H1 (cell line): ENCODE measurements at regions not wholly inside any gene's neighbourhood (a gene's known extent, or its start where the extent isn't known, plus 50 kb on each side); places are given as distances from the start of the nearest gene placed in this dataset.
"Not testable (repeated sequence)": the region's sequence is repeated elsewhere in the genome, so short reads cannot be mapped to it uniquely, and the experiment has no call there.

ENCODE experiments used
- CTCF ChIA-PET: fragments of 300-600 bp; sonication (Branson Sonifier 250); formaldehyde crosslinking; loops from one replicate; lab custom pipeline; 2021; ENCODE audit not compliant: partially characterized antibody; lab: Charles Lee
- POLR2A ChIA-PET: fragments of 300-600 bp; sonication (Branson Sonifier 250); formaldehyde crosslinking; loops from one replicate; lab custom pipeline; 2021; ENCODE audit warnings: inconsistent platforms; ENCODE audit not compliant: partially characterized antibody; lab: Charles Lee
- DNase-seq, 2 experiments: peaks; one replicate each; pipeline versions ENCODE4 v3.0.0 to v3.0.0-alpha.2; 2010 to 2022; ENCODE audit warnings: low spot score in 2 of 2, low read depth in 1 of 2, mixed read lengths in 1 of 2
- FAIRE-seq: peaks from 2 replicates; lab custom pipeline; 2011; peaks lifted over from hg19 to GRCh38; lab: Jason Lieb, UNC
- H2AFZ ChIP-seq: 2 replicates; pipeline ENCODE4 v1.8.1; 2012; ENCODE audit warnings: low read length, inconsistent platforms
- H2AK5ac ChIP-seq: 2 replicates; pipeline ENCODE4 v1.6.1; 2013; ENCODE audit warnings: low read depth, low read length
- H2BK120ac ChIP-seq: replicated peaks from 2 replicates; pipeline ENCODE3; 2013; ENCODE audit warnings: low read depth, low read length, inconsistent platforms
- H2BK12ac ChIP-seq: 2 replicates; pipeline ENCODE4 v1.6.1; 2013; ENCODE audit warnings: low read depth, low read length
- H2BK15ac ChIP-seq: 2 replicates; pipeline ENCODE4 v1.6.1; 2013; ENCODE audit warnings: low read length
- H2BK20ac ChIP-seq: 2 replicates; pipeline ENCODE4 v1.6.1; 2013; ENCODE audit warnings: low read length
- H2BK5ac ChIP-seq: 2 replicates; pipeline ENCODE4 v1.6.1; 2013; ENCODE audit warnings: low read depth, low read length
- H3K14ac ChIP-seq: 2 replicates; pipeline ENCODE4 v1.6.1; 2013; ENCODE audit warnings: inconsistent platforms; ENCODE audit not compliant: insufficient read length
- H3K18ac ChIP-seq: 2 replicates; pipeline ENCODE4 v1.6.1; 2013; ENCODE audit warnings: low read length; ENCODE audit errors: extremely low read depth
- H3K23ac ChIP-seq: 2 replicates; pipeline ENCODE4 v1.6.1; 2013; ENCODE audit warnings: inconsistent platforms; ENCODE audit not compliant: insufficient read length
- H3K23me2 ChIP-seq: 2 replicates; pipeline ENCODE4 v1.6.1; 2013; ENCODE audit warnings: low read depth, low read length
- H3K27ac ChIP-seq: 2 replicates; pipeline ENCODE4 v1.6.1; 2011; ENCODE audit warnings: low read depth, low read length, inconsistent platforms
- H3K27me3 ChIP-seq, 4 experiments: replicated peaks in 1 of 4; 1 replicate in 1 of 4; 2 replicates in 3 of 4; pipeline versions ENCODE4 v1.6.1 to v1.8.1; 2011 to 2013; ENCODE audit warnings: low read length in 3 of 4, mild to moderate bottlenecking in 3 of 4, inconsistent platforms in 2 of 4, mixed read lengths in 2 of 4, moderate library complexity in 1 of 4; ENCODE audit not compliant: control insufficient read depth in 3 of 4, insufficient read depth in 3 of 4; ENCODE audit errors: extremely low read depth in 1 of 4
- H3K36me3 ChIP-seq, 4 experiments: 2 replicates each; pipeline versions ENCODE4 v1.6.1 to v1.8.1; 2011 to 2013; ENCODE audit warnings: mild to moderate bottlenecking in 4 of 4, low read length in 3 of 4, moderate library complexity in 2 of 4, control low read depth in 1 of 4, inconsistent platforms in 1 of 4; ENCODE audit not compliant: insufficient read depth in 4 of 4, control insufficient read depth in 2 of 4
- H3K4ac ChIP-seq: replicated peaks from 2 replicates; pipeline ENCODE3; 2013; ENCODE audit warnings: low read length, low read depth, mixed read lengths, inconsistent platforms; ENCODE audit not compliant: insufficient read length
- H3K4me1 ChIP-seq, 4 experiments: replicated peaks in 1 of 4; 1 replicate in 1 of 4; 2 replicates in 3 of 4; pipeline versions ENCODE4 v1.6.1 to v1.8.1; 2011 to 2013; ENCODE audit warnings: low read length in 3 of 4, inconsistent platforms in 2 of 4, mixed read lengths in 1 of 4; ENCODE audit not compliant: insufficient read depth in 4 of 4, control insufficient read depth in 3 of 4
- H3K4me2 ChIP-seq, 2 experiments: 2 replicates each; pipeline versions ENCODE4 v1.6.1 to v1.8.1; 2011 to 2013; ENCODE audit warnings: low read depth in 2 of 2, low read length in 2 of 2, control low read depth in 1 of 2, inconsistent platforms in 1 of 2, mild to moderate bottlenecking in 1 of 2; ENCODE audit not compliant: insufficient read depth in 1 of 2
- H3K4me3 ChIP-seq, 4 experiments: fragments of 200-600, 300-600 bp in 1 of 4; sonication (generic), shearing (Covaris generic), sonication (Bioruptor Twin) in 1 of 4; 2 replicates each; pipeline versions ENCODE4 v1.5.1 to v1.8.1; 2011 to 2016; ENCODE audit warnings: low read length in 4 of 4, low read depth in 3 of 4, control low read depth in 2 of 4, inconsistent platforms in 2 of 4, mild to moderate bottlenecking in 2 of 4, mixed read lengths in 1 of 4, moderate library complexity in 1 of 4; ENCODE audit not compliant: insufficient read depth in 2 of 4; ENCODE audit errors: extremely low read depth in 1 of 4
- H3K56ac ChIP-seq: replicated peaks from 2 replicates; pipeline ENCODE3; 2013; ENCODE audit warnings: low read depth, mild to moderate bottlenecking, mixed read lengths, low read length, inconsistent platforms; ENCODE audit not compliant: insufficient read length
- H3K79me1 ChIP-seq: 2 replicates; pipeline ENCODE4 v1.6.1; 2013; ENCODE audit warnings: low read depth, low read length, control low read depth
- H3K79me2 ChIP-seq, 2 experiments: 2 replicates each; pipeline versions ENCODE4 v1.6.1 to v1.8.1; 2012 to 2013; ENCODE audit warnings: low read length in 2 of 2, mild to moderate bottlenecking in 2 of 2, inconsistent platforms in 1 of 2; ENCODE audit not compliant: insufficient read depth in 2 of 2, control insufficient read depth in 1 of 2
- H3K9ac ChIP-seq, 4 experiments: replicated peaks in 1 of 4; 1 replicate in 1 of 4; 2 replicates in 3 of 4; pipeline versions ENCODE4 v1.6.1 to v1.8.1; 2011 to 2013; ENCODE audit warnings: low read depth in 3 of 4, low read length in 3 of 4, control low read depth in 2 of 4, mild to moderate bottlenecking in 2 of 4, moderate library complexity in 2 of 4, inconsistent platforms in 1 of 4; ENCODE audit errors: extremely low read depth in 1 of 4
- H3K9me3 ChIP-seq, 2 experiments: 2 replicates each; pipeline versions ENCODE4 v1.6.1 to v1.8.1; 2012 to 2013; ENCODE audit warnings: mild to moderate bottlenecking in 2 of 2, moderate library complexity in 2 of 2, control low read depth in 1 of 2, inconsistent platforms in 1 of 2, low read depth in 1 of 2, low read length in 1 of 2, mixed read lengths in 1 of 2; ENCODE audit not compliant: insufficient read depth in 2 of 2
- H4K20me1 ChIP-seq, 2 experiments: replicated peaks in 1 of 2; 2 replicates each; pipeline versions ENCODE3 to v1.8.1; 2011 to 2013; ENCODE audit warnings: inconsistent platforms in 2 of 2, low read length in 2 of 2, mild to moderate bottlenecking in 1 of 2; ENCODE audit not compliant: insufficient read depth in 2 of 2, control insufficient read depth in 1 of 2
- H4K5ac ChIP-seq: 2 replicates; pipeline ENCODE4 v1.6.1; 2013; ENCODE audit warnings: low read length, low read depth, mixed read lengths, inconsistent platforms; ENCODE audit not compliant: insufficient read length
- H4K8ac ChIP-seq: 2 replicates; pipeline ENCODE4 v1.8.0; 2013; ENCODE audit warnings: mild to moderate bottlenecking, moderate library complexity, low read length, inconsistent platforms; ENCODE audit not compliant: insufficient read depth; ENCODE audit errors: extremely low read depth
- H4K91ac ChIP-seq: replicated peaks from 2 replicates; pipeline ENCODE3; 2013; ENCODE audit warnings: low read length, mixed read lengths, inconsistent platforms; ENCODE audit not compliant: insufficient read length
- WGBS, 2 experiments: shearing (Covaris generic) in 1 of 2; methylation state at CpG; one replicate each; pipeline versions ENCODE4 v1.1.6 to v1.1.7; 2013 to 2015; ENCODE audit warnings: low lambda C conversion rate in 2 of 2, mixed read lengths in 2 of 2, inconsistent platforms in 1 of 2, low coverage in 1 of 2, missing lambda C conversion rate in 1 of 2; ENCODE audit not compliant: insufficient replicate concordance in 2 of 2, insufficient coverage in 1 of 2, insufficient read length in 1 of 2; ENCODE audit errors: extremely low coverage in 1 of 2, missing lambda C conversion rate in 1 of 2; 5-methylcytosine and 5-hydroxymethylcytosine counted together

- H3K56ac ChIP-seq, H4K5ac ChIP-seq, H4K8ac ChIP-seq, DNase-seq, H3K23ac ChIP-seq, H2AK5ac ChIP-seq, H3K23me2 ChIP-seq, FAIRE-seq, H3K4me1 ChIP-seq, H3K27ac ChIP-seq, H2BK5ac ChIP-seq, H3K4me3 ChIP-seq, H2AFZ ChIP-seq, H3K79me2 ChIP-seq, H3K14ac ChIP-seq, H4K91ac ChIP-seq, H3K18ac ChIP-seq, POLR2A ChIA-PET, H3K79me1 ChIP-seq, H3K9ac ChIP-seq, H3K4ac ChIP-seq, H4K20me1 ChIP-seq, H3K4me2 ChIP-seq, H3K36me3 ChIP-seq, H3K9me3 ChIP-seq, H2BK12ac ChIP-seq, H2BK15ac ChIP-seq, H3K27me3 ChIP-seq, H2BK20ac ChIP-seq, H2BK120ac ChIP-seq: not testable (repeated sequence)
- CTCF ChIA-PET = interaction anchor here (0.7 to 1.4 kb wide), 2 partner anchors 25 to 427 kb away, joined by 3 read pairs; no protein-coding TSS in a partner anchor
- WGBS, 2 experiments = 91% methylated on average over 2 of the region's 2 CpGs; no CpG with 5 or more reads in 1 of the 2 experiments
Observed at GRCh38 chr13:63712159-63712558, 2296.5 kb upstream of the PCDH20 start.
